NCI-H446 (cell line): ENCODE measurements at regions not wholly inside any gene's neighbourhood (a gene's known extent, or its start where the extent isn't known, plus 50 kb on each side); places are given as distances from the start of the nearest gene placed in this dataset.

Source experiments
- DNase-seq, 2 experiments: peaks; one replicate each; lab custom pipeline; 2025; lab: John Stamatoyannopoulos, UW

GRCh38 chr3:189557824-189558223, 73.4 kb upstream of the TP63 start:
- DNase-seq = no peak

GRCh38 chr3:189561256-189561655, 69.9 kb upstream of the TP63 start:
- DNase-seq = no peak

- no peak for DNase-seq
Measured at GRCh38 chr3:189563853-189564563, 67.2 kb upstream of the TP63 start.

GRCh38 chr3:189566550-189567130, 64.5 kb upstream of the TP63 start:
- no peak for DNase-seq

- DNase-seq = no peak
Measured at GRCh38 chr3:189567322-189567721, 63.9 kb upstream of the TP63 start.

GRCh38 chr3:189567766-189568420, 63.3 kb upstream of the TP63 start:
- DNase-seq = no peak

- no peak for DNase-seq
Measured at GRCh38 chr3:189568961-189569360, 62.2 kb upstream of the TP63 start.

GRCh38 chr3:189569473-189569872, 61.7 kb upstream of the TP63 start:
- DNase-seq = no peak

- DNase-seq = no peak
Measured at GRCh38 chr3:189570916-189571315, 60.3 kb upstream of the TP63 start.

- no peak for DNase-seq
Measured at GRCh38 chr3:189572249-189572648, 58.9 kb upstream of the TP63 start.

- DNase-seq = no peak
Measured at GRCh38 chr3:189573004-189573403, 58.2 kb upstream of the TP63 start.

GRCh38 chr3:189576486-189576885, 54.7 kb upstream of the TP63 start:
- DNase-seq = no peak

GRCh38 chr3:189577050-189577951, 53.9 kb upstream of the TP63 start:
- DNase-seq = no peak

GRCh38 chr3:189580190-189580589, 51.0 kb upstream of the TP63 start:
- DNase-seq = no peak
